H9 (cell line): ENCODE measurements at regions not wholly inside any gene's neighbourhood (a gene's known extent, or its start where the extent isn't known, plus 50 kb on each side); places are given as distances from the start of the nearest gene placed in this dataset.

Source experiments
- DNase-seq: peaks from one replicate; pipeline ENCODE4 v3.0.0-alpha.2; 2017
- H2AFZ ChIP-seq: one replicate; pipeline ENCODE4 v1.6.1; 2013; ENCODE audit warnings: mild to moderate bottlenecking, low read length, control low read depth, moderate library complexity
- H2AK5ac ChIP-seq: 2 replicates; pipeline ENCODE4 v1.6.1; 2013; ENCODE audit warnings: low read length, control low read depth, mixed read lengths; ENCODE audit not compliant: insufficient read length
- H2BK120ac ChIP-seq: one replicate; pipeline ENCODE4 v1.6.1; 2013; ENCODE audit warnings: low read depth, mild to moderate bottlenecking, low read length, control low read depth, inconsistent platforms; ENCODE audit not compliant: poor library complexity, severe bottlenecking
- H2BK12ac ChIP-seq: 2 replicates; pipeline ENCODE4 v1.6.1; 2013; ENCODE audit warnings: low read length, control low read depth, mixed read lengths, low read depth; ENCODE audit not compliant: insufficient read length
- H2BK15ac ChIP-seq: 2 replicates; pipeline ENCODE4 v1.6.1; 2013; ENCODE audit warnings: low read depth, low read length, control low read depth
- H2BK20ac ChIP-seq: one replicate; pipeline ENCODE4 v1.6.1; 2013; ENCODE audit warnings: low read depth, mild to moderate bottlenecking, low read length, control low read depth, inconsistent platforms; ENCODE audit not compliant: poor library complexity, severe bottlenecking
- H2BK5ac ChIP-seq: 2 replicates; pipeline ENCODE4 v1.6.1; 2013; ENCODE audit warnings: low read length, control low read depth, mixed read lengths; ENCODE audit not compliant: insufficient read length
- H3K14ac ChIP-seq: 2 replicates; pipeline ENCODE4 v1.6.1; 2013; ENCODE audit warnings: low read length, control low read depth; ENCODE audit not compliant: insufficient read depth
- H3K18ac ChIP-seq: 2 replicates; pipeline ENCODE4 v1.6.1; 2013; ENCODE audit warnings: low read depth, mild to moderate bottlenecking, mixed read lengths, low read length, control low read depth; ENCODE audit not compliant: insufficient read length
- H3K23ac ChIP-seq: 2 replicates; pipeline ENCODE4 v1.6.1; 2013; ENCODE audit warnings: low read length, control low read depth, mixed read lengths, low read depth; ENCODE audit not compliant: insufficient read length
- H3K23me2 ChIP-seq: 2 replicates; pipeline ENCODE4 v1.6.1; 2013; ENCODE audit warnings: low read depth, mild to moderate bottlenecking, mixed read lengths, low read length, control low read depth; ENCODE audit not compliant: insufficient read length, poor library complexity, severe bottlenecking
- H3K27ac ChIP-seq: 2 replicates; pipeline ENCODE4 v1.5.1; 2013; ENCODE audit warnings: low read length, control low read depth, mixed read lengths, low read depth; ENCODE audit not compliant: insufficient read length
- H3K27me3 ChIP-seq: 2 replicates; pipeline ENCODE4 v1.6.1; 2013; ENCODE audit warnings: low read length, control low read depth, inconsistent platforms; ENCODE audit not compliant: insufficient read depth
- H3K4ac ChIP-seq: 2 replicates; pipeline ENCODE4 v1.6.1; 2013; ENCODE audit warnings: low read depth, mild to moderate bottlenecking, control low read depth, inconsistent platforms, low read length, moderate library complexity
- H3K4me1 ChIP-seq: 2 replicates; pipeline ENCODE4 v1.6.1; 2013; ENCODE audit warnings: low read length, control low read depth, inconsistent platforms; ENCODE audit not compliant: insufficient read depth
- H3K4me2 ChIP-seq: 2 replicates; pipeline ENCODE4 v1.6.1; 2013; ENCODE audit warnings: low read length, control low read depth, mixed read lengths; ENCODE audit not compliant: insufficient read length, insufficient read depth
- H3K56ac ChIP-seq: 2 replicates; pipeline ENCODE4 v1.6.1; 2013; ENCODE audit warnings: low read depth, mild to moderate bottlenecking, mixed read lengths, low read length, control low read depth; ENCODE audit not compliant: insufficient read length
- H3K79me1 ChIP-seq: 2 replicates; pipeline ENCODE4 v1.6.1; 2013; ENCODE audit warnings: low read depth, mild to moderate bottlenecking, moderate library complexity, low read length, control low read depth, inconsistent platforms; ENCODE audit not compliant: insufficient read depth, poor library complexity, severe bottlenecking
- H3K79me2 ChIP-seq: 2 replicates; pipeline ENCODE4 v1.6.1; 2013; ENCODE audit warnings: low read length, control low read depth, inconsistent platforms; ENCODE audit not compliant: insufficient read depth
- H3K9ac ChIP-seq: 2 replicates; pipeline ENCODE4 v1.6.1; 2013; ENCODE audit warnings: low read length, control low read depth, mixed read lengths; ENCODE audit not compliant: insufficient read length; ENCODE audit errors: extremely low read depth
- H3K9me3 ChIP-seq: one replicate; pipeline ENCODE4 v1.6.1; 2013; ENCODE audit warnings: low read depth, low read length, inconsistent platforms; ENCODE audit not compliant: control insufficient read depth
- H3T11ph ChIP-seq: one replicate; pipeline ENCODE4 v1.6.1; 2013; ENCODE audit warnings: mild to moderate bottlenecking, low read length, control low read depth, inconsistent platforms
- H4K20me1 ChIP-seq: one replicate; pipeline ENCODE4 v1.6.1; 2013; ENCODE audit not compliant: control insufficient read depth, insufficient read length, insufficient read depth
- H4K5ac ChIP-seq: 2 replicates; pipeline ENCODE4 v1.6.1; 2013; ENCODE audit warnings: low read depth, mild to moderate bottlenecking, mixed read lengths, low read length, control low read depth; ENCODE audit not compliant: insufficient read length
- H4K8ac ChIP-seq: replicated peaks from 2 replicates; pipeline ENCODE4 v1.6.1; 2013; ENCODE audit warnings: low read length, control low read depth, mixed read lengths, low read depth; ENCODE audit not compliant: insufficient read length
- H4K91ac ChIP-seq: 2 replicates; pipeline ENCODE4 v1.6.1; 2013; ENCODE audit warnings: low read depth, mild to moderate bottlenecking, moderate library complexity, mixed read lengths, low read length, control low read depth; ENCODE audit not compliant: insufficient read length
- H3K27ac Mint-ChIP-seq, 3 experiments: 2 replicates in 2 of 3; 3 replicates in 1 of 3; pipeline ENCODE4 v1.8.0; 2020 to 2021; ENCODE audit warnings: mixed read lengths in 3 of 3, mild to moderate bottlenecking in 1 of 3, moderate library complexity in 1 of 3
- H3K27me3 Mint-ChIP-seq: 2 replicates; pipeline ENCODE4 v1.8.0; 2021; ENCODE audit warnings: low read depth, mild to moderate bottlenecking, moderate library complexity, mixed read lengths
- H3K36me3 Mint-ChIP-seq, 3 experiments: 2 replicates in 2 of 3; 3 replicates in 1 of 3; pipeline ENCODE4 v1.8.0; 2020 to 2021; ENCODE audit warnings: low read depth in 3 of 3, mixed read lengths in 3 of 3; ENCODE audit not compliant: insufficient read depth in 1 of 3
- H3K4me1 Mint-ChIP-seq, 2 experiments: 2 replicates each; pipeline ENCODE4 v1.8.0; 2020; ENCODE audit warnings: mixed read lengths in 2 of 2
- H3K4me3 Mint-ChIP-seq, 2 experiments: 2 replicates in 1 of 2; 3 replicates in 1 of 2; pipeline ENCODE4 v1.8.0; 2020 to 2021; ENCODE audit warnings: mild to moderate bottlenecking in 2 of 2, mixed read lengths in 2 of 2, moderate library complexity in 1 of 2
- H3K9me3 Mint-ChIP-seq, 2 experiments: 2 replicates in 1 of 2; 3 replicates in 1 of 2; pipeline ENCODE4 v1.8.0; 2020; ENCODE audit warnings: mild to moderate bottlenecking in 2 of 2, mixed read lengths in 2 of 2, moderate library complexity in 1 of 2
- WGBS: extraction: QIAGEN DNeasy Blood & Tissue Kit; methylation state at CpG from one replicate; pipeline ENCODE4 v1.1.7; 2013; ENCODE audit warnings: missing lambda C conversion rate, low lambda C conversion rate, mixed read lengths; ENCODE audit not compliant: insufficient read length; ENCODE audit errors: extremely low coverage; 5-methylcytosine and 5-hydroxymethylcytosine counted together
- TF ChIP-seq, protein P1 (sequence below): fragments of 200-600 bp; sonication (generic); conservative IDR thresholded peaks from 3 replicates; pipeline ENCODE4 v1.8.0; 2021; ENCODE audit warnings: antibody characterized with exemption, mild to moderate bottlenecking

- H3K56ac ChIP-seq: no peak overlapping the region
- Mint-ChIP-seq H3K4me3 (no peak overlapping the region), H3K36me3 (no peaks in the 10 kb centered on the region; a peak in 1 of 7 replicates)
Observed at GRCh38 chr17:55649957-55650597, 72.6 kb downstream of the TMEM100 start.

More at GRCh38 chr17:55649957-55650597, 72.6 kb downstream of the TMEM100 start:
- Histone ChIP-seq H3K23me2 (no peaks in the 10 kb centered on the region), H2BK20ac (no peak overlapping the region), H2BK5ac (no peak overlapping the region), H3K4me1 (no peaks in the 10 kb centered on the region), H3K14ac (no peak overlapping the region), H2AFZ (no peak overlapping the region), H4K5ac (no peak overlapping the region), H2AK5ac (no peak overlapping the region), H2BK12ac (no peak overlapping the region), H2BK15ac (no peak overlapping the region), H3K4me2 (no peak overlapping the region), H3K79me2 (no peaks in the 10 kb centered on the region), H3K4ac (no peak overlapping the region), H3K23ac (no peak overlapping the region), H4K8ac (no peak overlapping the region), H4K91ac (no peak overlapping the region), H3K9ac (no peak overlapping the region), H3K27ac (no peak overlapping the region), H4K20me1 (no peaks in the 10 kb centered on the region), H3K27me3 (no peaks in the 10 kb centered on the region), H3K9me3 (no peaks in the 10 kb centered on the region), H3K18ac (no peak overlapping the region), H2BK120ac (no peak overlapping the region), H3K79me1 (no peaks in the 10 kb centered on the region), H3T11ph (no peak overlapping the region)
- no CpG with 5 or more reads among the region's 3 CpGs for WGBS
- Mint-ChIP-seq H3K27me3 (no peaks in the 10 kb centered on the region), H3K4me1 (peaks cover 5% of the 10 kb centered on the region in 2 experiments), H3K9me3 (no peaks in the 10 kb centered on the region), H3K27ac (no peak overlapping the region)
- TF ChIP-seq, protein P1, sequence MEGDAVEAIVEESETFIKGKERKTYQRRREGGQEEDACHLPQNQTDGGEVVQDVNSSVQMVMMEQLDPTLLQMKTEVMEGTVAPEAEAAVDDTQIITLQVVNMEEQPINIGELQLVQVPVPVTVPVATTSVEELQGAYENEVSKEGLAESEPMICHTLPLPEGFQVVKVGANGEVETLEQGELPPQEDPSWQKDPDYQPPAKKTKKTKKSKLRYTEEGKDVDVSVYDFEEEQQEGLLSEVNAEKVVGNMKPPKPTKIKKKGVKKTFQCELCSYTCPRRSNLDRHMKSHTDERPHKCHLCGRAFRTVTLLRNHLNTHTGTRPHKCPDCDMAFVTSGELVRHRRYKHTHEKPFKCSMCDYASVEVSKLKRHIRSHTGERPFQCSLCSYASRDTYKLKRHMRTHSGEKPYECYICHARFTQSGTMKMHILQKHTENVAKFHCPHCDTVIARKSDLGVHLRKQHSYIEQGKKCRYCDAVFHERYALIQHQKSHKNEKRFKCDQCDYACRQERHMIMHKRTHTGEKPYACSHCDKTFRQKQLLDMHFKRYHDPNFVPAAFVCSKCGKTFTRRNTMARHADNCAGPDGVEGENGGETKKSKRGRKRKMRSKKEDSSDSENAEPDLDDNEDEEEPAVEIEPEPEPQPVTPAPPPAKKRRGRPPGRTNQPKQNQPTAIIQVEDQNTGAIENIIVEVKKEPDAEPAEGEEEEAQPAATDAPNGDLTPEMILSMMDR: no peak
- DNase-seq: no peak
